H1 (cell line): ENCODE measurements at regions not wholly inside any gene's neighbourhood (a gene's known extent, or its start where the extent isn't known, plus 50 kb on each side); places are given as distances from the start of the nearest gene placed in this dataset.

ENCODE experiments used
- BCL11A ChIP-seq, 2 experiments: IDR thresholded peaks; one replicate each; pipeline ENCODE4 v1.6.1; 2011; ENCODE audit warnings: low read depth in 2 of 2, low read length in 2 of 2, mild to moderate bottlenecking in 2 of 2
- CHD7 ChIP-seq: fragments of 300-600 bp; sonication (generic); IDR thresholded peaks from 2 replicates; pipeline ENCODE4 v1.7.1; 2012; ENCODE audit warnings: low read length, moderate library complexity, mild to moderate bottlenecking, inconsistent platforms; ENCODE audit not compliant: insufficient replicate concordance
- HDAC2 ChIP-seq, 2 experiments: fragments of 300-600 bp in 1 of 2; sonication (generic) in 1 of 2; IDR thresholded peaks; 2 replicates each; pipeline ENCODE4 v1.6.1; 2011 to 2012; ENCODE audit warnings: low read depth in 2 of 2, low read length in 2 of 2, mild to moderate bottlenecking in 2 of 2, moderate library complexity in 2 of 2, borderline replicate concordance in 1 of 2, inconsistent platforms in 1 of 2
- HDAC6 ChIP-seq: IDR thresholded peaks from one replicate; pipeline ENCODE4 v1.7.1; 2012; ENCODE audit warnings: low read depth, mild to moderate bottlenecking, inconsistent platforms, low read length, moderate library complexity
- SP2 ChIP-seq: IDR thresholded peaks from 2 replicates; pipeline ENCODE4 v1.6.1; 2012; ENCODE audit warnings: mild to moderate bottlenecking, low read length, inconsistent platforms
- SP4 ChIP-seq: IDR thresholded peaks from 2 replicates; pipeline ENCODE4 v1.6.1; 2012; ENCODE audit warnings: low read length, inconsistent platforms
- SUZ12 ChIP-seq: fragments of 200-600 bp; sonication (generic); IDR thresholded peaks from 2 replicates; pipeline ENCODE4 v1.6.1; 2012; ENCODE audit warnings: mild to moderate bottlenecking, inconsistent platforms, low read length, moderate library complexity, mixed read lengths
- TAF1 ChIP-seq: IDR thresholded peaks from 2 replicates; pipeline ENCODE4 v1.6.1; 2011; ENCODE audit warnings: mild to moderate bottlenecking, low read depth, low read length
- TAF7 ChIP-seq: optimal IDR thresholded peaks from 2 replicates; pipeline ENCODE3; 2011; ENCODE audit warnings: low read depth, mild to moderate bottlenecking, inconsistent platforms, low read length, moderate library complexity, borderline replicate concordance
- YY1 ChIP-seq: IDR thresholded peaks from 2 replicates; pipeline ENCODE4 v1.6.1; 2011; ENCODE audit warnings: low read depth, mild to moderate bottlenecking, low read length
- ZNF274 ChIP-seq: IDR thresholded peaks from 2 replicates; pipeline ENCODE4 v1.7.0; 2012; ENCODE audit warnings: low read length, borderline replicate concordance; ENCODE audit errors: extremely low read depth

- TF ChIP-seq CHD7: no peak
- no peak for TF ChIP-seq HDAC6
- TF ChIP-seq TAF7: no peak
- TF ChIP-seq SUZ12: no peak
- no peak for TF ChIP-seq BCL11A (IDR thresholded peaks at IDR 0.05; ENCODE audit: low read depth in 2 of 2, low read length in 2 of 2)
- no peak for TF ChIP-seq ZNF274
- no peak for TF ChIP-seq SP4
- no peak for TF ChIP-seq HDAC2 (IDR thresholded peaks at IDR 0.05; ENCODE audit: borderline replicate concordance in 1 of 2, low read depth in 2 of 2, low read length in 2 of 2)
- no peak for TF ChIP-seq SP2
- TF ChIP-seq TAF1: no peak
- no peak for TF ChIP-seq YY1
- TF ChIP-seq, all 59 proteins: peak for 0
Measured at GRCh38 chr4:55284331-55284730, 61.7 kb upstream of the SRD5A3 start (continued).
